Heart left ventricle (tissue), 13 donors: ENCODE measurements at regions not wholly inside any gene's neighbourhood (a gene's known extent, or its start where the extent isn't known, plus 50 kb on each side); places are given as distances from the start of the nearest gene placed in this dataset.

Experiments used
- CTCF ChIP-seq, 12 donors: fragments of 200-600 bp; sonication (generic) in 4 of 12; IDR thresholded peaks; one replicate each; pipeline versions ENCODE4 v1.5.0 to v1.8.0; 2018 to 2022; ENCODE audit warnings: antibody characterized with exemption in 12 of 12, mild to moderate bottlenecking in 5 of 12
- POLR2A ChIP-seq, 2 donors: fragments of 450-650 bp; IDR thresholded peaks; one replicate each; pipeline ENCODE4 v1.6.1; 2017; ENCODE audit warnings: antibody characterized with exemption in 2 of 2, mild to moderate bottlenecking in 2 of 2, moderate library complexity in 2 of 2
- donor health status: ischemic (EF 13 %, LVEDD 7.1; RV severe dilation, severe dysfunction).
- donor health status: DM: no; HTN: yes; CAD: no.
- donor health status: DM: no; HTN: no; CAD: no.
- donor health status: ischemic (EF 25% LVEDD 6.9; RV normal size, moderate dysfunction).
- donor health status: ischemic (EF 25% LVEDD 5.7; RV mildly dilated, moderate dysfunction).
- donor health status: ischemic (EF 35%, LVEDD 5.7; RV mildly dilated, moderate dysfunction).
- donor health status: nonischemic (EF 11% LVEDD 7.7; RV severe dilation, severe dysfunction).
- donor health status: DM: yes; HTN: yes; CAD: no.
- donor health status: PGD.
- donor health status: ischemic (EF 29% LVEDD 5.4; RV normal size, mild dysfunction).
- donor health status: nonischemic (EF 23%, LVEDD 6.1; RV moderate dilation, normal function).

- TF ChIP-seq CTCF (IDR thresholded peaks at IDR 0.05) (no peak), POLR2A (IDR thresholded peaks at IDR 0.05) (no peak)
Observed at GRCh38 chr21:38914528-38915293, 109.0 kb downstream of the ETS2 start.
